SJCRH30 (cell line): ENCODE measurements at regions not wholly inside any gene's neighbourhood (a gene's known extent, or its start where the extent isn't known, plus 50 kb on each side); places are given as distances from the start of the nearest gene placed in this dataset.
"Not testable (repeated sequence)": the region's sequence is repeated elsewhere in the genome, so short reads cannot be mapped to it uniquely, and the experiment has no call there.

Experiments
- DNase-seq, 2 experiments: peaks; one replicate each; pipeline ENCODE4 v3.0.0-alpha.2; 2015 to 2020
- H3K27ac ChIP-seq: fragments of 250-450 bp; sonication (Bioruptor Pico); 2 replicates; pipeline ENCODE4 v1.5.1; 2020; ENCODE audit warnings: mild to moderate bottlenecking, moderate library complexity
- H3K27me3 ChIP-seq: fragments of 250-450 bp; sonication (Bioruptor Pico); 2 replicates; pipeline ENCODE4 v1.5.1; 2020; ENCODE audit warnings: mild to moderate bottlenecking, moderate library complexity
- H3K36me3 ChIP-seq: fragments of 250-450 bp; sonication (Bioruptor Pico); 2 replicates; pipeline ENCODE4 v1.5.1; 2020; ENCODE audit warnings: mild to moderate bottlenecking, moderate library complexity
- H3K4me1 ChIP-seq: fragments of 250-450 bp; sonication (Bioruptor Pico); 2 replicates; pipeline ENCODE4 v1.5.1; 2020; ENCODE audit warnings: mild to moderate bottlenecking, moderate library complexity
- H3K4me3 ChIP-seq: fragments of 250-450 bp; sonication (Bioruptor Pico); 2 replicates; pipeline ENCODE4 v1.5.1; 2020; ENCODE audit warnings: mild to moderate bottlenecking, moderate library complexity
- H3K9me3 ChIP-seq: fragments of 250-450 bp; sonication (Bioruptor Pico); replicated peaks from 2 replicates; pipeline ENCODE4 v1.5.1; 2020; ENCODE audit warnings: mild to moderate bottlenecking, moderate library complexity

DNA sequence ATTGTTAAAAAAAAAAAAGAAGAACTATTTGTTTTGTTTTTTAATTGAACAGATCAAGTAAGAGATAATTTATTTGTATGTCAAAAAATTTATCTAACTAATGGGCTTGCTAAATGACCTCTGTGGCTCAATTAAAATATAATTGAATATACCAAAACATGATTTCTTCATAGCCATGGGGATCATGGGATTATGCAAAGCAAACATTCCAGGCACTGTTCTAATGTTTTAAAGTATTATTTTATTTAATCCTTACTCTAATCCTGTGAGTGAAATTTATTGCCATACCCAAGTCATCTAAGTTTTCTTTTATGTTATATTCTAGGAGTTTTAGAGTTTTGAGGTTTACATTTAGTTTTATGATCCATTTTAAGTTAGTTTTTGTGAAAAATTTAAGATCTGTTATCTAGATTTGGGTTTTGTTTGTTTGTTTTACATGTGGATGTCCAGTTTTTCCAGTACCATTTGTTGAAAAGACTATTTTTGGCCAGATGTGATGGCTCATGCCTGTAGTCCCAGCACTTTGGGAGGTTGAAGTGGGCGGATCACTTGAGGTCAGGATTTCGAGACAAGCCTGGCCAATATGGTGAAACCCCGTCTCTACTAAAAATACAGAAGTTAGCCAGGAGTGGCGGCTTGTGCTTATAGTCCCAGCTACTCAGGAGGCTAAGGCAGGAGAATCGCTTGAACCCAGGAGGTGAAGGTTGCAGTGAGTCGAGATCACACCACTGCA, 52.3 kb upstream of the CNOT10 start:
- peak; percentile 5 to 10 for DNase-seq
- Histone ChIP-seq H3K4me3 (no peak overlapping the region), H3K4me1 (0 out of 2 replicates have a peak, but pooled peaks cover 4% of the 10 kb centered on the region), H3K27ac (no peak overlapping the region), H3K27me3 (no peaks in the 10 kb centered on the region), H3K9me3 (no peaks in the 10 kb centered on the region), H3K36me3 (no peaks in the 10 kb centered on the region)

DNA sequence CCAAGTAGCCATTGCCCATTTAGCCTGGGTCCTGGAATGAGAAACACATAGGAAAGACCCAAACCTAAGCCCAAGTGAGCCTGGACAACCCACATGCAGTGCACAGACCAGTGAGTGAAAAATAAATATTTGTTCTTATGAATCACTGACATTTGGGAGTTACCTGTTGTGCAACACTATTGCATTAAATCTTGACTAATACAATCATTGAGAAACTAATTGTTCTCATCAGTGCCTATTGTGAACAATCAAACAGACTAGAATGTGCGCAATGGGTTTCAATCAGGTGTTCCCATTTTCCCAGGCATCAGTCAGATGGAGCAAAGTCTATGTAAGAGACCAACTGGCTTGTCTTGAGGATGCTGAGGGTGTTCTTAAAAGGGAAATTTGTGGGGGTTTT, 54.7 kb upstream of the CNOT10 start:
- Histone ChIP-seq H3K4me1 (0 out of 2 replicates have a peak, but pooled peaks cover 4% of the 10 kb centered on the region), H3K27me3 (no peaks in the 10 kb centered on the region), H3K9me3 (no peaks in the 10 kb centered on the region), H3K4me3 (no peak overlapping the region), H3K27ac (no peak overlapping the region), H3K36me3 (no peaks in the 10 kb centered on the region)
- DNase-seq: no peak

DNA sequence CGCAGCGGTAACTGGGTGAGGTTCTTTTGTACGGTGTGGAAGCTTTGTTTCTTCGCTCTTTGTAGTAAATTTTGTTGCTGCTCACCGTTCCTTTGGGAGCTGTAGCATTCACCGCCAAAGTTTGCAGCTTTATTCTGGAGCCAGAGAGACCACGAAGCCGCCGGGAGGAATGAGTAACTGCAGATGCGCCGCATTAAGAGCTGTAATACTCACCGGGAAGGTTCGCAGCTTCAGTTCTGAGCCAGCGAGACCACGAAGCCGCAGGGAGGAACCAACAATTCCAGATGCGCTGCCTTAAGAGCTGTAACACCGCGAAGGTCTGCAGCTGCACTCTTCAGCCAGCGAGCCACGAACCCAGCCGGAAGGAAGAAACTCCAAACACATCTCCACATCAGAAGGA, 56.0 kb upstream of the DYNC1LI1 start:
- Histone ChIP-seq H3K9me3 (no peaks in the 10 kb centered on the region), H3K36me3 (no peaks in the 10 kb centered on the region), H3K27ac (no peak overlapping the region), H3K27me3 (no peaks in the 10 kb centered on the region), H3K4me1 (no peaks in the 10 kb centered on the region), H3K4me3 (no peak overlapping the region)
- no peak for DNase-seq

DNA sequence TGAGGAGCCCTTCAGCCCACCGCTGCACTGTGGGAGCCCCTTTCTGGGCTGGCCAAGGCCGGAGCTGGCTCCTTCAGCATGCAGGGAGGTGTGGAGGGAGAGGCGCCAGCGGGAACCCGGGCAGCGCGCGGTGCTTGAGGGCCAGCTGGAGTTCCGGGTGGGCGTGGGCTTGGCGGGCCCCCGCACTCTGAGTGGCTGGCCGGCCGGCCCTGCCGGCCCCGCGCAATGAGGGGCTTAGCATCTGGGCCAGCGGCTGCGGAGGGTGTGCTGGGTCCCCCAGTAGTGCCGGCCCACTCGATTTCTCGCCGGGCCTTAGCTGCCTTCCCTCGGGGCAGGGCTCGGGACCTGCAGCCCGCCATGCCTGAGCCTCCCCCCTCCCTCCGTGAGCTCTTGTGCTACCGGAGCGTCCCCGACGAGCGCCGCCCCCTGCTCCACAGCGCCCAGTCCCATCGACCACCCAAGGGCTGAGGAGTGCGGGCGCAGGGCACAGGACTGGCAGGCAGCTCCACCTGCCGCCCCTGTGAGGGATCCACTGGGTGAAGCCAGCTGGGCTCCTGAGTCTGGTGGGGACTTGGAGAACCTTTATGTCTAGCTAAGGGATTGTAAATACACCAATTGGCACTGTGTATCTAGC, 55.0 kb upstream of the DYNC1LI1 start:
- H3K4me3 ChIP-seq, H3K36me3 ChIP-seq, H3K9me3 ChIP-seq, H3K27me3 ChIP-seq, DNase-seq, H3K27ac ChIP-seq, H3K4me1 ChIP-seq: not testable (repeated sequence)

DNA sequence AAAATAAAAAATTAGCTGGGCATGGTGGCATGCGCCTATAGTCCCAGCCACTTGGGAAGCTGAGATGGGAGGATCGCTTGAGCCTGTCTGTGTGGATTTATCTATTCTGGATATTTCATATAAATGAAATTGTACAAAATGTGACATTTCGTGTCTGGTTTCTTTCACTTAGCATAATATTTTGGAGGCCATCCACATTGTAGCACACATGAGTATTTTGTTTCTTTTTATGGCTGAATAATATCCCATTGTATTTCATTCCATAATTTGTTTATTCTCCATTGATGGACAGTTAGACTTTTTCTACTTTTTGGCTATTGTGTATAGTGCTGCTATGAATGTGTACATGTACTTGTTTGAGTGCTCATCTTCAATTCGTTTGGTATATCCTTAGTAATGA, 52.9 kb upstream of the DYNC1LI1 start:
- no peak for DNase-seq
- Histone ChIP-seq H3K36me3 (no peaks in the 10 kb centered on the region), H3K4me3 (no peak overlapping the region), H3K4me1 (no peaks in the 10 kb centered on the region), H3K9me3 (no peaks in the 10 kb centered on the region), H3K27me3 (no peaks in the 10 kb centered on the region), H3K27ac (no peak overlapping the region)

DNA sequence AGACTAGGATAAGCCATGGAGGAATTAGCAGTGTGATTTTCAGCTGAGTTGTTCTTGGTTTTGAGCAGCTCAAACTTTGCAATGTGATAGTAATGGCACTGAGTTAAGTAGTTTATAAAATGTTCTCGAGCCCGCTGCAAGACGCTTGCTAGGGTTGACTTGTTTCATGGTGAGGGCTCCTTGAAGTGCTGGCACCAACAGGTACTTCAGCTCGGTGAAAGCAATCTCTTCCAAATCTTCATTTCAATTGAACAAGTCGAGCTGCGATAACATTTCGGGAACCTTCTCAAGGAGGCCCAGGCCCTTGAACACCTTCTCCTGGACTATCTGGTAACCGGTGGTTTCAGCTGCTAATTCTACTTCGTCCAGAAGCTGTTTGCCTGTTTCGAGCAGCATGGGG, 50.8 kb upstream of the DYNC1LI1 start:
- Histone ChIP-seq H3K27ac (no peak overlapping the region), H3K36me3 (no peaks in the 10 kb centered on the region), H3K4me3 (no peak overlapping the region), H3K4me1 (no peaks in the 10 kb centered on the region), H3K9me3 (no peaks in the 10 kb centered on the region), H3K27me3 (no peaks in the 10 kb centered on the region)
- DNase-seq: no peak

DNA sequence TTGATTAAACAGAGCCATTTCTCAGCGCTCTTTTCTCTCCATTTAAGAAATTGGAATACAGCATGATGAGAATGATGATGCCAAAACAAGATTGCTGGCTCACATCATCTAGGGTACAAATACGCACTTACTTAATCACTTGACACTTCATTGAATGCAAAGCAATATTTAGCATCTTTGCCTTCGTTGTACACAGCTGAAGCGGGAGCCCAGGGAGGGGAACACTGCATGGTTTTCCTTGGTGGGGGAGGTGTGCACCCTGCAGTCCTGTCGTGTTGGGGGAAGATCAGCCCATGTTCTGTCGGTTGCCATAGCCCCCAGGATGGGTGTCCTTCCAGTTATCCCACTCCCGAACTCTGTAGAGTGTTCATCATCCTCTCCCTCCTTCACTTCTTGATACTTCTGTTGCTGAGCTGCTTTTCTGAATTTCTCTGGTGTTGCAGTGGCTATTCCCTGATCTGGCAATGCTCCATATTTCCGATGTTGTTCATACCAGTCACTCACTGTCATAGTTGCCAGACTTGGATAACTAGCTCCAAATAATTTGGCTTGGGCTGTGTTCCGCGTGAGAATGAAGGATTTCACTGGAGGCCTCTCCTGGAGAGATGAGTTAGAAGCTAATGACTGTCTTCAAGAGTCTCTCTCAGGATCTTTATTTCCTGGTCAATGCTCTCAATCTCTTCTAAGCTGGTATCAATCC, 50.1 kb upstream of the DYNC1LI1 start:
- no peaks in the 10 kb centered on the region for H3K4me1 ChIP-seq
- H3K36me3 ChIP-seq: no peaks in the 10 kb centered on the region
- H3K27me3 ChIP-seq: no peaks in the 10 kb centered on the region
- H3K9me3 ChIP-seq: no peaks in the 10 kb centered on the region
- DNase-seq: no peak
- no peak overlapping the region for H3K4me3 ChIP-seq
- no peak overlapping the region for H3K27ac ChIP-seq
